Karpas-422 (cell line): ENCODE measurements at regions not wholly inside any gene's neighbourhood (a gene's known extent, or its start where the extent isn't known, plus 50 kb on each side); places are given as distances from the start of the nearest gene placed in this dataset.

Experiments
- DNase-seq: peaks from one replicate; pipeline ENCODE4 v3.0.0-alpha.2; 2015
- H2AFZ ChIP-seq: fragments of 200-600 bp; sonication (generic); 2 replicates; pipeline ENCODE4 v1.6.1; 2014; ENCODE audit warnings: antibody characterized with exemption, low read length, mixed read lengths
- H3K27ac ChIP-seq: fragments of 200-600 bp; sonication (generic); 2 replicates; pipeline ENCODE4 v1.5.1; 2014; ENCODE audit warnings: mild to moderate bottlenecking, low read length, moderate library complexity
- H3K27me3 ChIP-seq: fragments of 200-600 bp; sonication (generic); 2 replicates; pipeline ENCODE4 v1.6.1; 2014; ENCODE audit warnings: low read length, mixed read lengths
- H3K36me3 ChIP-seq: fragments of 200-600 bp; sonication (generic); 2 replicates; pipeline ENCODE4 v1.6.1; 2014; ENCODE audit warnings: low read length, mixed read lengths; ENCODE audit not compliant: insufficient read depth
- H3K4me1 ChIP-seq: fragments of 200-600 bp; sonication (generic); 2 replicates; pipeline ENCODE4 v1.6.1; 2014; ENCODE audit warnings: mild to moderate bottlenecking, low read length, mixed read lengths
- H3K4me2 ChIP-seq: fragments of 200-600 bp; sonication (generic); 2 replicates; pipeline ENCODE4 v1.6.1; 2014; ENCODE audit warnings: low read length, low read depth, mild to moderate bottlenecking; ENCODE audit not compliant: poor library complexity, severe bottlenecking
- H3K4me3 ChIP-seq: fragments of 200-600 bp; sonication (generic); 2 replicates; pipeline ENCODE4 v1.5.1; 2014; ENCODE audit warnings: mild to moderate bottlenecking, antibody characterized with exemption, low read length, mixed read lengths
- H3K79me2 ChIP-seq: fragments of 200-600 bp; sonication (generic); 2 replicates; pipeline ENCODE4 v1.6.1; 2014; ENCODE audit warnings: mild to moderate bottlenecking, low read length, mixed read lengths
- H3K9ac ChIP-seq: fragments of 200-600 bp; sonication (generic); 2 replicates; pipeline ENCODE4 v1.6.0; 2014; ENCODE audit warnings: low read length
- H3K9me2 ChIP-seq: fragments of 200-600 bp; sonication (generic), shearing (Covaris generic); replicated peaks from 2 replicates; pipeline ENCODE4 v1.6.0; 2014; ENCODE audit warnings: mild to moderate bottlenecking, low read length, moderate library complexity; ENCODE audit not compliant: insufficient read depth
- H3K9me3 ChIP-seq: fragments of 300-700, 200-600 bp; sonication (generic); 2 replicates; pipeline ENCODE4 v1.6.1; 2014; ENCODE audit warnings: low read length, mixed read lengths
- H4K20me1 ChIP-seq: fragments of 200-600 bp; sonication (generic); 2 replicates; pipeline ENCODE4 v1.6.1; 2014; ENCODE audit warnings: mild to moderate bottlenecking, antibody characterized with exemption, low read length, low read depth; ENCODE audit not compliant: insufficient read depth

- Histone ChIP-seq H3K36me3 (no peaks in the 10 kb centered on the region), H3K4me3 (no peak overlapping the region), H3K9me2 (no peaks in the 10 kb centered on the region), H3K27ac (no peak overlapping the region), H3K27me3 (no peaks in the 10 kb centered on the region), H3K4me1 (no peaks in the 10 kb centered on the region), H3K79me2 (no peaks in the 10 kb centered on the region), H4K20me1 (no peaks in the 10 kb centered on the region), H3K9ac (no peak overlapping the region), H3K9me3 (peaks cover 3% of the 10 kb centered on the region; the same call in 1 of the 2 replicates), H3K4me2 (no peak overlapping the region), H2AFZ (no peak overlapping the region)
- DNase-seq, result no peak
These were observed 1027.6 kb downstream of the BCL11B start for GRCh38 chr14:98244162-98244948.

- Histone ChIP-seq H2AFZ (no peak overlapping the region), H3K9ac (no peak overlapping the region), H3K4me3 (no peak overlapping the region), H3K27me3 (no peaks in the 10 kb centered on the region), H3K9me2 (no peaks in the 10 kb centered on the region), H3K36me3 (no peaks in the 10 kb centered on the region), H3K4me2 (no peak overlapping the region), H3K27ac (no peak overlapping the region), H3K79me2 (no peaks in the 10 kb centered on the region), H3K4me1 (no peaks in the 10 kb centered on the region), H3K9me3 (peaks cover 3% of the 10 kb centered on the region; the same call in 1 of the 2 replicates), H4K20me1 (no peaks in the 10 kb centered on the region)
- no peak for DNase-seq
These were observed 1026.9 kb downstream of the BCL11B start for GRCh38 chr14:98244966-98245569.

GRCh38 chr14:98249057-98249456 is 1022.9 kb downstream of the BCL11B start:
- Histone ChIP-seq H3K79me2 (no peaks in the 10 kb centered on the region), H3K9me2 (no peaks in the 10 kb centered on the region), H2AFZ (no peak overlapping the region), H3K4me3 (no peak overlapping the region), H3K27ac (no peak overlapping the region), H3K4me2 (no peak overlapping the region), H3K36me3 (no peaks in the 10 kb centered on the region), H4K20me1 (no peaks in the 10 kb centered on the region), H3K27me3 (no peaks in the 10 kb centered on the region), H3K9me3 (peaks cover 13% of the 10 kb centered on the region), H3K4me1 (no peaks in the 10 kb centered on the region), H3K9ac (no peak overlapping the region)
- no peak for DNase-seq

DNA sequence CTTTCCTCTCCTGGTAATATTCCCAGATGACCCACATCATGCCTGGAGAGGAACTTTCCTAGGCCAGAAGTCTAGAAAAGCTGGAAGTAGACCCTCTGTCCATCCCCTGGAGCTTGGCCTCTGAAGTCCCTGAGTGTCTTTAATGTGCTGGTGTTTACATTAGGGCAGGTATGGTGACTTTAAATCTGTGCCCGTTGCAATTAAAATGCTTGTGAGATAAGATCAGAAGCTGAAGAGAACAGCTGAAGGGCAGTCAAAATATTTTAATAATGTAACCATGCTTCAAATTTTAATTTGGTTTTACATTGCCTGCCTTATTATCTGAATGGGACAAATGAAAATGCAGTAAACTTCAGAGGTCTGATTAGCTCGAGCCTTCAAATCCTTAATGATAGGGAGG is 1022.5 kb downstream of the BCL11B start:
- Histone ChIP-seq H3K27ac (no peak overlapping the region), H3K36me3 (no peaks in the 10 kb centered on the region), H4K20me1 (no peaks in the 10 kb centered on the region), H3K79me2 (no peaks in the 10 kb centered on the region), H3K9me3 (peaks cover 13% of the 10 kb centered on the region), H3K4me3 (no peak overlapping the region), H3K27me3 (no peaks in the 10 kb centered on the region), H2AFZ (no peak overlapping the region), H3K4me2 (no peak overlapping the region), H3K4me1 (no peaks in the 10 kb centered on the region), H3K9me2 (no peaks in the 10 kb centered on the region), H3K9ac (no peak overlapping the region)
- no peak for DNase-seq

DNA sequence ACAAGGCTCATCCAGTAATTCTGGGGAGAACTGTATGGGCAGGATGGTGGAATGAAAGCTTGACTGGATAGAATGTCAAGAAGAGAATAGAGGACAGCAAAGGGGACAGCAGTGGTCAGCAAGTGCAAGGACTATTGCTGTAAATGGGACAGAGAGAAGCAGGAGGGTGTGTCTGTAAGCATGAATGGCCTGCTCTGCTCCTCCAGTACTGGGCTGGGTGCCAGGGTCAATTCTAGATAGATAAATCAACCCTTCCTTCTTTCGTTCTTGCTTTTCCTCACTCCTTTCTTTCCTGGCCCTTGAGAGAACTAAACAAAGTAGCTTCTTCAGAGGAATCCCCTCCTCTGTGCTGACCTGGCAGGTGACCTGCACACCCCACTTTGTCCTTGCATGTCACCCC is 1019.2 kb downstream of the BCL11B start:
- H3K9me3 ChIP-seq, result peaks cover 25% of the 10 kb centered on the region

DNA sequence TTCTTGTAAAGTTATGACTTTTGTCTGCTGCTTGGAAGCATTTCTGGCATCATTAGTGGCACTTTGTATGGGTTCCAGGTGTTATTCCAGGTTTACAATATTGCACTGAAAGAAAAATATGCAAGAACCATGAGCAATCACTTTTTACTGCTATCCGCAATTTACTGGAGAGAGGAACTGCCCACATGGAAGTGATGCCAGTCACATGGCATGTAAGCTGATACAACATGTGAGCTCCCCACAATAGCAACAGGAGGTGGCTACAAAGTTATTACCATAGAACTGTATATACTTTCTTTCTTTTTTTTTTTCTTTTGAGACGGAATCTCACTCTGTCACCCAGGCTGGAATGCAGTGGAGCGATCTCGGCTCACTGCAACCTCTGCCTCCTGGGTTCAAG is 1012.1 kb downstream of the BCL11B start:
- DNase-seq, result no peak
- Histone ChIP-seq H3K36me3 (no peaks in the 10 kb centered on the region), H3K4me1 (no peaks in the 10 kb centered on the region), H2AFZ (no peak overlapping the region), H3K9ac (no peak overlapping the region), H3K4me2 (no peak overlapping the region), H3K9me3 (peaks cover 32% of the 10 kb centered on the region), H3K27ac (no peak overlapping the region), H4K20me1 (no peaks in the 10 kb centered on the region), H3K9me2 (no peaks in the 10 kb centered on the region), H3K4me3 (no peak overlapping the region), H3K79me2 (no peaks in the 10 kb centered on the region), H3K27me3 (no peaks in the 10 kb centered on the region)

More for the DNA sequence above, 1019.2 kb downstream of the BCL11B start:
- no peak overlapping the region for H3K4me2 ChIP-seq
- no peaks in the 10 kb centered on the region for H3K79me2 ChIP-seq
- H3K4me1 ChIP-seq, result no peaks in the 10 kb centered on the region
- H3K27ac ChIP-seq, result no peak overlapping the region
- no peak overlapping the region for H3K9ac ChIP-seq
- no peak for DNase-seq
- H3K27me3 ChIP-seq, result no peaks in the 10 kb centered on the region
- no peak overlapping the region for H3K4me3 ChIP-seq
- H3K9me2 ChIP-seq, result no peaks in the 10 kb centered on the region
- H4K20me1 ChIP-seq, result no peaks in the 10 kb centered on the region
- H3K36me3 ChIP-seq, result no peaks in the 10 kb centered on the region
- H2AFZ ChIP-seq, result no peak overlapping the region

GRCh38 chr14:98262566-98262965 is 1009.4 kb downstream of the BCL11B start:
- Histone ChIP-seq H3K4me1 (no peaks in the 10 kb centered on the region), H3K36me3 (no peaks in the 10 kb centered on the region), H2AFZ (no peak overlapping the region), H3K9me2 (no peaks in the 10 kb centered on the region), H3K4me3 (no peak overlapping the region), H3K79me2 (no peaks in the 10 kb centered on the region), H3K9me3 (peaks cover 26% of the 10 kb centered on the region), H3K27me3 (no peaks in the 10 kb centered on the region), H4K20me1 (no peaks in the 10 kb centered on the region), H3K4me2 (no peak overlapping the region), H3K9ac (no peak overlapping the region), H3K27ac (no peak overlapping the region)
- DNase-seq, result no peak

GRCh38 chr14:98269533-98269932 is 1002.5 kb downstream of the BCL11B start:
- no peaks in the 10 kb centered on the region for H3K36me3 ChIP-seq
- no peak overlapping the region for H3K9ac ChIP-seq
- no peaks in the 10 kb centered on the region for H3K27me3 ChIP-seq

More at GRCh38 chr14:98269533-98269932, 1002.5 kb downstream of the BCL11B start:
- H4K20me1 ChIP-seq, result no peaks in the 10 kb centered on the region
- H3K79me2 ChIP-seq, result no peaks in the 10 kb centered on the region
- H3K4me2 ChIP-seq, result no peak overlapping the region
- no peak overlapping the region for H3K4me3 ChIP-seq
- no peak overlapping the region for H2AFZ ChIP-seq
- peaks cover 24% of the 10 kb centered on the region for H3K9me3 ChIP-seq
- no peak overlapping the region for H3K27ac ChIP-seq
- DNase-seq, result no peak
- H3K4me1 ChIP-seq, result no peaks in the 10 kb centered on the region
- H3K9me2 ChIP-seq, result no peaks in the 10 kb centered on the region
